GM19372 (cell line): ENCODE measurements at regions not wholly inside any gene's neighbourhood (a gene's known extent, or its start where the extent isn't known, plus 50 kb on each side); places are given as distances from the start of the nearest gene placed in this dataset.
"Not testable (repeated sequence)": the region's sequence is repeated elsewhere in the genome, so short reads cannot be mapped to it uniquely, and the experiment has no call there.

Source experiments
- ATAC-seq: cut with Tn5 transposase; IDR thresholded peaks from one replicate; pipeline ENCODE4 v1.9.1; 2021; ENCODE audit warnings: mild to moderate bottlenecking, low read depth, moderate library complexity; ENCODE audit not compliant: unreplicated experiment

GRCh38 chr22:23501261-23501619 is 78.8 kb downstream of the IGLL1 start:
- ATAC-seq = no peak

- ATAC-seq = no peak
Measured at GRCh38 chr22:23500508-23501260, 79.4 kb downstream of the IGLL1 start.

- no peak for ATAC-seq
Measured at GRCh38 chr22:23499845-23500500, 80.1 kb downstream of the IGLL1 start.

- ATAC-seq = no peak
Measured at GRCh38 chr22:23498811-23499798, 81.0 kb downstream of the IGLL1 start.

- ATAC-seq = not testable (repeated sequence)
Measured at GRCh38 chr22:23497889-23498288, 82.2 kb downstream of the IGLL1 start.

GRCh38 chr22:23497016-23497885 is 82.8 kb downstream of the IGLL1 start:
- no peak for ATAC-seq

GRCh38 chr22:23496445-23496833 is 83.7 kb downstream of the IGLL1 start:
- ATAC-seq = no peak

- no peak for ATAC-seq
Measured at GRCh38 chr22:23495614-23496444, 84.3 kb downstream of the IGLL1 start.

- no peak for ATAC-seq
Measured at GRCh38 chr22:23494930-23495266, 85.2 kb downstream of the IGLL1 start.

GRCh38 chr22:23485490-23485889 is 94.6 kb downstream of the IGLL1 start:
- no peak for ATAC-seq

GRCh38 chr22:23484651-23485050 is 95.4 kb downstream of the IGLL1 start:
- ATAC-seq = no peak

- ATAC-seq = no peak
Measured at GRCh38 chr22:23481369-23481768, 98.7 kb downstream of the IGLL1 start.

GRCh38 chr22:23478175-23478574 is 101.9 kb downstream of the IGLL1 start:
- no peak for ATAC-seq

GRCh38 chr22:23474531-23474930 is 105.6 kb downstream of the IGLL1 start:
- not testable (repeated sequence) for ATAC-seq

GRCh38 chr22:23473901-23474300 is 106.2 kb downstream of the IGLL1 start:
- ATAC-seq = no peak

- not testable (repeated sequence) for ATAC-seq
Measured at GRCh38 chr22:23472376-23472775, 107.7 kb downstream of the IGLL1 start.

GRCh38 chr22:23471698-23472097 is 108.4 kb downstream of the IGLL1 start:
- no peak for ATAC-seq

GRCh38 chr22:23470811-23471389 is 109.2 kb downstream of the IGLL1 start:
- no peak for ATAC-seq

- ATAC-seq = no peak
Measured at GRCh38 chr22:23467721-23468294, 112.3 kb downstream of the IGLL1 start.
